Panc1 (cell line): ENCODE measurements at regions not wholly inside any gene's neighbourhood (a gene's known extent, or its start where the extent isn't known, plus 50 kb on each side); places are given as distances from the start of the nearest gene placed in this dataset.

ENCODE experiments used
- ATAC-seq: fragments of 200-7000 bp; cut with Tn5 transposase; 2 replicates; pipeline ENCODE4 v1.9.1; 2020; ENCODE audit warnings: mild to moderate bottlenecking, moderate library complexity
- BruUV-seq: library from RNA; stranded (reverse); fragments of 400-500 nt; replicated peaks from 2 replicates; lab custom pipeline; 2021; lab: Mats Ljungman, UMichigan
- CTCF ChIA-PET: fragments of 300-600 bp; sonication (Branson Sonifier 250); formaldehyde crosslinking; loops from one replicate; lab custom pipeline; 2022; ENCODE audit warnings: antibody characterized with exemption; lab: Charles Lee
- POLR2A ChIA-PET: fragments of 300-600 bp; sonication (Branson Sonifier 250); formaldehyde crosslinking; loops from one replicate; lab custom pipeline; 2022; ENCODE audit warnings: antibody characterized with exemption; lab: Charles Lee
- DNase-seq: peaks from one replicate; pipeline ENCODE4 v3.0.0-alpha.2; 2010; ENCODE audit warnings: low read depth, low spot score
- H3K27ac ChIP-seq: 2 replicates; pipeline ENCODE4 v1.5.1; 2011; ENCODE audit warnings: mild to moderate bottlenecking, low read length, inconsistent platforms
- H3K27me3 ChIP-seq: fragments of 200-500 bp; sonication (Bioruptor generic); 2 replicates; pipeline ENCODE4 v1.6.0; 2014; ENCODE audit warnings: low read length, inconsistent platforms; ENCODE audit not compliant: control insufficient read depth, insufficient read depth
- H3K36me3 ChIP-seq: fragments of 200-500 bp; sonication (Bioruptor generic); 2 replicates; pipeline ENCODE4 v1.5.1; 2014; ENCODE audit warnings: inconsistent platforms, mild to moderate bottlenecking, low read length, moderate library complexity; ENCODE audit not compliant: control insufficient read depth, insufficient read depth
- H3K4me1 ChIP-seq: 2 replicates; pipeline ENCODE4 v1.5.1; 2011; ENCODE audit warnings: inconsistent platforms, mild to moderate bottlenecking, low read length, moderate library complexity; ENCODE audit not compliant: control insufficient read depth, insufficient read depth
- H3K4me3 ChIP-seq, 2 experiments: 2 replicates each; pipeline ENCODE4 v1.5.1; 2011 to 2012; ENCODE audit warnings: low read depth in 2 of 2, low read length in 2 of 2, mild to moderate bottlenecking in 2 of 2, inconsistent platforms in 1 of 2, moderate library complexity in 1 of 2
- H3K9me3 ChIP-seq: fragments of 200-500 bp; sonication (Bioruptor generic); 2 replicates; pipeline ENCODE4 v1.5.1; 2014; ENCODE audit warnings: low read depth, mild to moderate bottlenecking, inconsistent platforms, low read length, moderate library complexity; ENCODE audit not compliant: control insufficient read depth, insufficient read depth
- POLR2AphosphoS5 ChIP-seq: IDR thresholded peaks from 2 replicates; pipeline ENCODE4 v1.6.1; 2012; ENCODE audit warnings: mild to moderate bottlenecking, low read depth, low read length, moderate library complexity
- SIN3A ChIP-seq: IDR thresholded peaks from 2 replicates; pipeline ENCODE4 v1.6.1; 2012; ENCODE audit warnings: low read depth, mild to moderate bottlenecking, low read length, moderate library complexity, borderline replicate concordance; ENCODE audit not compliant: insufficient read depth
- TCF7L2 ChIP-seq: IDR thresholded peaks from 2 replicates; pipeline ENCODE4 v1.6.1; 2011; ENCODE audit warnings: mild to moderate bottlenecking, low read depth, low read length, inconsistent platforms
- in situ Hi-C: cut with HindIII; loops from 2 replicates; pipeline ENCODE4 v1.10.0; 2016; ENCODE audit warnings: low sequenced_read_pairs, low pct_unique_long_range_greater_than_20kb
- intact Hi-C: fragments of 100-400 bp; cut with micrococcal nuclease; formaldehyde crosslinking; loops from one replicate; pipeline ENCODE4 v1.10.0; 2022; ENCODE audit not compliant: unreplicated experiment
- TF ChIP-seq, protein P1 (sequence below), 2 experiments: IDR thresholded peaks; 2 replicates each; pipeline ENCODE4 v1.6.1; 2011 to 2012; ENCODE audit warnings: low read depth in 2 of 2, control low read depth in 1 of 2, low read length in 1 of 2, mild to moderate bottlenecking in 1 of 2, moderate library complexity in 1 of 2; ENCODE audit not compliant: insufficient read depth in 1 of 2
- TF ChIP-seq, protein P2 (sequence below): fragments of 450-650 bp; IDR thresholded peaks from 2 replicates; pipeline ENCODE4 v1.5.1; 2017; ENCODE audit warnings: mild to moderate bottlenecking

DNA sequence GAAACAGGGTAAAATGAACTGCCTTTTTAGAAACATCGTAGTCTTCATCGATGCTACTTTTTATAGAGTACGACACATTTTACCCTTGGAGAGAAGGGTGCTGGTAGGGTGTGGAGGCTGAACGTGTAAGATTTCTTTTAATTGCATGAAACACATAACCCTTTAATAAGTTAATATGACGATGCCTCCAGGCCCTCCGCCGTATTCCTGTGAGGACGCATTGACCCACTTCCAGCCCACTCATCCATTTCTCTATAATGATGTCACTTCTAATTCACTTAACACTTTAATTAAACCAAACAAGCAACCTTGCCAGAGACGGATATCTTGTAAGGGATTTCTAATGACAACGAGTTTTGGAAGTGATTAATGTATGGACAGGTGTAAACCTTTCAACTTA lies 158.7 kb downstream of the IRX2 start:
- no peak overlapping the region for H3K27ac ChIP-seq
- H3K27me3 ChIP-seq: no peaks in the 10 kb centered on the region
- BruUV-seq: no TSS peak
- no peak for TF ChIP-seq SIN3A
- TF ChIP-seq, protein P1, sequence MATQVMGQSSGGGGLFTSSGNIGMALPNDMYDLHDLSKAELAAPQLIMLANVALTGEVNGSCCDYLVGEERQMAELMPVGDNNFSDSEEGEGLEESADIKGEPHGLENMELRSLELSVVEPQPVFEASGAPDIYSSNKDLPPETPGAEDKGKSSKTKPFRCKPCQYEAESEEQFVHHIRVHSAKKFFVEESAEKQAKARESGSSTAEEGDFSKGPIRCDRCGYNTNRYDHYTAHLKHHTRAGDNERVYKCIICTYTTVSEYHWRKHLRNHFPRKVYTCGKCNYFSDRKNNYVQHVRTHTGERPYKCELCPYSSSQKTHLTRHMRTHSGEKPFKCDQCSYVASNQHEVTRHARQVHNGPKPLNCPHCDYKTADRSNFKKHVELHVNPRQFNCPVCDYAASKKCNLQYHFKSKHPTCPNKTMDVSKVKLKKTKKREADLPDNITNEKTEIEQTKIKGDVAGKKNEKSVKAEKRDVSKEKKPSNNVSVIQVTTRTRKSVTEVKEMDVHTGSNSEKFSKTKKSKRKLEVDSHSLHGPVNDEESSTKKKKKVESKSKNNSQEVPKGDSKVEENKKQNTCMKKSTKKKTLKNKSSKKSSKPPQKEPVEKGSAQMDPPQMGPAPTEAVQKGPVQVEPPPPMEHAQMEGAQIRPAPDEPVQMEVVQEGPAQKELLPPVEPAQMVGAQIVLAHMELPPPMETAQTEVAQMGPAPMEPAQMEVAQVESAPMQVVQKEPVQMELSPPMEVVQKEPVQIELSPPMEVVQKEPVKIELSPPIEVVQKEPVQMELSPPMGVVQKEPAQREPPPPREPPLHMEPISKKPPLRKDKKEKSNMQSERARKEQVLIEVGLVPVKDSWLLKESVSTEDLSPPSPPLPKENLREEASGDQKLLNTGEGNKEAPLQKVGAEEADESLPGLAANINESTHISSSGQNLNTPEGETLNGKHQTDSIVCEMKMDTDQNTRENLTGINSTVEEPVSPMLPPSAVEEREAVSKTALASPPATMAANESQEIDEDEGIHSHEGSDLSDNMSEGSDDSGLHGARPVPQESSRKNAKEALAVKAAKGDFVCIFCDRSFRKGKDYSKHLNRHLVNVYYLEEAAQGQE (IDR thresholded peaks at IDR 0.05; ENCODE audit: insufficient read depth in 1 of 2, low read depth in 2 of 2, low read length in 1 of 2): no peak
- no peak for TF ChIP-seq TCF7L2
- TF ChIP-seq POLR2AphosphoS5: no peak
- TF ChIP-seq, protein P2, sequence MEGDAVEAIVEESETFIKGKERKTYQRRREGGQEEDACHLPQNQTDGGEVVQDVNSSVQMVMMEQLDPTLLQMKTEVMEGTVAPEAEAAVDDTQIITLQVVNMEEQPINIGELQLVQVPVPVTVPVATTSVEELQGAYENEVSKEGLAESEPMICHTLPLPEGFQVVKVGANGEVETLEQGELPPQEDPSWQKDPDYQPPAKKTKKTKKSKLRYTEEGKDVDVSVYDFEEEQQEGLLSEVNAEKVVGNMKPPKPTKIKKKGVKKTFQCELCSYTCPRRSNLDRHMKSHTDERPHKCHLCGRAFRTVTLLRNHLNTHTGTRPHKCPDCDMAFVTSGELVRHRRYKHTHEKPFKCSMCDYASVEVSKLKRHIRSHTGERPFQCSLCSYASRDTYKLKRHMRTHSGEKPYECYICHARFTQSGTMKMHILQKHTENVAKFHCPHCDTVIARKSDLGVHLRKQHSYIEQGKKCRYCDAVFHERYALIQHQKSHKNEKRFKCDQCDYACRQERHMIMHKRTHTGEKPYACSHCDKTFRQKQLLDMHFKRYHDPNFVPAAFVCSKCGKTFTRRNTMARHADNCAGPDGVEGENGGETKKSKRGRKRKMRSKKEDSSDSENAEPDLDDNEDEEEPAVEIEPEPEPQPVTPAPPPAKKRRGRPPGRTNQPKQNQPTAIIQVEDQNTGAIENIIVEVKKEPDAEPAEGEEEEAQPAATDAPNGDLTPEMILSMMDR: no peak
- ChIA-PET POLR2A (no interaction called here), CTCF (no interaction called here)
- no peaks in the 10 kb centered on the region for H3K9me3 ChIP-seq
- intact Hi-C loops: no loop called here
- in situ Hi-C loops: no loop called here
- DNase-seq (no peak), ATAC-seq (no peak)
- no peaks in the 10 kb centered on the region for H3K4me1 ChIP-seq
- H3K4me3 ChIP-seq: no peak overlapping the region
- H3K36me3 ChIP-seq: no peaks in the 10 kb centered on the region

DNA sequence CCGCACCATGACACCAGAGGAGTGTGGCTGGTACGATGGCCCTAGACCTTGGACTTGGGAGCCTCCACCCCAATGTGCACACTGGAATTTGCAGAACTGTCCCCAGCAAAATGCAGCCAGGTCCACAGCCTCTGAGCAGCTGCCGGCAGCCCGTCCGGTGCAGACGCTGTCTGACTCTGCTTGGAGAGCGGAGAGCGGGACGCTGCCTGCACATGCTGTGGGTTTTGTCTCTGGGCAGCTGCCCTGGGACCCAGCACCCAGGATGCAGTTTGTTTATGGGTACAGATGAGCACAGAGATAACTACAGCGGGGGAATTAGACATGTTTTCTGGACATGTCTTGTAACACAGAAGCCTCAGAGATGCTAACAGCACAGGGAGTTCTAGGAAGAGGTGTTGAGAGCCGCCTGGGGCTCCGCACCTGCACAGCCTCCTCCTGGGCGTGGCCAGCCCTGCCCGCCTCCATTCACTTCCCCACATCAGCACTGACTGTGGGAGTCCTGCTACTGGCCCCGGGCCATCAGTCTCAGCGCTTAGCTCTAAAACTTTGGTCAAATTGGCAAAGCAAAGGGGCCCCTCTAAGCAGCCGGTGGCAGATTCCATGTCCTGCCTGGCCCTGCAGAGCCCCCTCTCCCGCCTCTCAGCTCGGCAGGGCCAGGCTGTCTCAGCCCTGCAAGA lies 159.6 kb downstream of the IRX2 start:
- H3K4me3 ChIP-seq: no peak overlapping the region
- intact Hi-C loops: no loop called here
- no peaks in the 10 kb centered on the region for H3K4me1 ChIP-seq
- H3K27me3 ChIP-seq: no peaks in the 10 kb centered on the region
- POLR2A ChIA-PET: no interaction called here
- CTCF ChIA-PET: no interaction called here
- DNase-seq: no peak
- no peaks in the 10 kb centered on the region for H3K36me3 ChIP-seq
- in situ Hi-C loops: no loop called here
- ATAC-seq: no peak
- no peak overlapping the region for H3K27ac ChIP-seq
- no TSS peak for BruUV-seq
- TF ChIP-seq, protein P1 (IDR thresholded peaks at IDR 0.05; ENCODE audit: insufficient read depth in 1 of 2, low read depth in 2 of 2, low read length in 1 of 2): no peak
- TF ChIP-seq TCF7L2 (no peak), SIN3A (no peak), POLR2AphosphoS5 (no peak)
- TF ChIP-seq, protein P2: no peak
- H3K9me3 ChIP-seq: no peaks in the 10 kb centered on the region
